Activated CD8-positive, alpha-beta T cell treated with anti-CD3 and anti-CD28 coated beads for 36 hours (primary cell): ENCODE measurements at regions not wholly inside any gene's neighbourhood (a gene's known extent, or its start where the extent isn't known, plus 50 kb on each side); places are given as distances from the start of the nearest gene placed in this dataset.
"Not testable (repeated sequence)": the region's sequence is repeated elsewhere in the genome, so short reads cannot be mapped to it uniquely, and the experiment has no call there.

Experiments used
- ATAC-seq: fragments of 200-7000 bp; cut with Tn5 transposase; one replicate; pipeline ENCODE4 v1.10.0; 2021; ENCODE audit warnings: mild to moderate bottlenecking, moderate library complexity
- CTCF ChIA-PET: fragments of 350-600 bp; sonication (Branson Sonifier 250); formaldehyde crosslinking; loops from one replicate; lab custom pipeline; 2021; ENCODE audit warnings: antibody characterized with exemption; lab: Charles Lee
- POLR2A ChIA-PET: fragments of 350-600 bp; sonication (Branson Sonifier 250); formaldehyde crosslinking; loops from one replicate; lab custom pipeline; 2021; ENCODE audit warnings: antibody characterized with exemption; lab: Charles Lee
- DNase-seq: peaks from one replicate; pipeline ENCODE4 v3.0.0-alpha.2; 2020
- H3K27ac Mint-ChIP-seq: one replicate; pipeline ENCODE4 v1.8.0; 2021; ENCODE audit warnings: mild to moderate bottlenecking, mixed read lengths
- H3K27me3 Mint-ChIP-seq: one replicate; pipeline ENCODE4 v1.8.0; 2021; ENCODE audit warnings: mixed read lengths
- H3K36me3 Mint-ChIP-seq: one replicate; pipeline ENCODE4 v1.8.0; 2021; ENCODE audit warnings: low read depth, mixed read lengths
- H3K4me1 Mint-ChIP-seq: one replicate; pipeline ENCODE4 v1.8.0; 2021; ENCODE audit warnings: low read depth, mixed read lengths
- H3K4me3 Mint-ChIP-seq: one replicate; pipeline ENCODE4 v1.8.0; 2021; ENCODE audit warnings: mild to moderate bottlenecking, moderate library complexity, mixed read lengths
- H3K9me3 Mint-ChIP-seq: one replicate; pipeline ENCODE4 v1.8.0; 2021; ENCODE audit warnings: mixed read lengths
- CTCF ChIP-seq: fragments of 200-600 bp; IDR thresholded peaks from one replicate; pipeline ENCODE4 v1.8.0; 2022; ENCODE audit warnings: antibody characterized with exemption, mild to moderate bottlenecking
- intact Hi-C: fragments of 100-400 bp; cut with micrococcal nuclease; formaldehyde crosslinking; loops from one replicate; pipeline ENCODE4 v1.10.0; 2022

GRCh38 chr18:71301596-71301995 is 1012.8 kb downstream of the SOCS6 start:
- H3K27ac Mint-ChIP-seq = no peak overlapping the region
- H3K27me3 Mint-ChIP-seq = no peaks in the 10 kb centered on the region
- H3K4me1 Mint-ChIP-seq = no peaks in the 10 kb centered on the region

GRCh38 chr18:71294201-71294600 is 1005.4 kb downstream of the SOCS6 start:
- ATAC-seq, H3K27me3 Mint-ChIP-seq, H3K4me1 Mint-ChIP-seq, H3K9me3 Mint-ChIP-seq, intact Hi-C loops, CTCF ChIA-PET, H3K36me3 Mint-ChIP-seq, H3K4me3 Mint-ChIP-seq, H3K27ac Mint-ChIP-seq, POLR2A ChIA-PET, DNase-seq: not testable (repeated sequence)

More at GRCh38 chr18:71301596-71301995, 1012.8 kb downstream of the SOCS6 start:
- H3K4me3 Mint-ChIP-seq = no peak overlapping the region
- H3K9me3 Mint-ChIP-seq = no peaks in the 10 kb centered on the region
- ATAC-seq = no peak
- H3K36me3 Mint-ChIP-seq = no peaks in the 10 kb centered on the region
- CTCF ChIA-PET = no interaction called here
- no peak for TF ChIP-seq CTCF
- POLR2A ChIA-PET = no interaction called here
- DNase-seq = no peak
- intact Hi-C loops = no loop called here

GRCh38 chr18:71293322-71293721 is 1004.5 kb downstream of the SOCS6 start:
- H3K4me1 Mint-ChIP-seq = no peaks in the 10 kb centered on the region
- no peaks in the 10 kb centered on the region for H3K9me3 Mint-ChIP-seq
- TF ChIP-seq CTCF = no peak
- peak; percentile 47 for ATAC-seq
- intact Hi-C loops = no loop called here
- no peaks in the 10 kb centered on the region for H3K36me3 Mint-ChIP-seq
- ChIA-PET POLR2A (no interaction called here), CTCF (no interaction called here)
- no peaks in the 10 kb centered on the region for H3K27me3 Mint-ChIP-seq
- no peak overlapping the region for H3K4me3 Mint-ChIP-seq
- no peak overlapping the region for H3K27ac Mint-ChIP-seq
- DNase-seq = peak; percentile 1

- H3K4me1 Mint-ChIP-seq = no peaks in the 10 kb centered on the region
Observed at GRCh38 chr18:71287268-71287667, 998.4 kb downstream of the SOCS6 start.

GRCh38 chr18:71252351-71252865 is 963.6 kb downstream of the SOCS6 start:
- no peaks in the 10 kb centered on the region for H3K36me3 Mint-ChIP-seq
- TF ChIP-seq CTCF = no peak
- POLR2A ChIA-PET = no interaction called here
- no peaks in the 10 kb centered on the region for H3K27me3 Mint-ChIP-seq
- H3K27ac Mint-ChIP-seq = no peak overlapping the region
- H3K4me1 Mint-ChIP-seq = no peaks in the 10 kb centered on the region
- H3K4me3 Mint-ChIP-seq = no peak overlapping the region
- CTCF ChIA-PET = no interaction called here
- H3K9me3 Mint-ChIP-seq = no peaks in the 10 kb centered on the region
- ATAC-seq (no peak), DNase-seq (no peak)
- intact Hi-C loops = no loop called here

More at GRCh38 chr18:71287268-71287667, 998.4 kb downstream of the SOCS6 start:
- Mint-ChIP-seq H3K36me3 (no peaks in the 10 kb centered on the region), H3K27me3 (no peaks in the 10 kb centered on the region), H3K27ac (no peak overlapping the region), H3K4me3 (no peak overlapping the region), H3K9me3 (no peaks in the 10 kb centered on the region)
- TF ChIP-seq CTCF = no peak
- no peak for DNase-seq
- POLR2A ChIA-PET = interaction anchor here (0.6 kb wide), 2 partner anchors 312 to 516 kb away, joined by 3 to 4 read pairs; no protein-coding TSS in a partner anchor
- ATAC-seq = no peak
- intact Hi-C loops = no loop called here
- CTCF ChIA-PET = interaction anchor here (0.7 kb wide), 1 partner anchor 506 kb away, joined by 4 read pairs; no protein-coding TSS in a partner anchor
